ENCODE measurements at regions not wholly inside any gene's neighbourhood (a gene's known extent, or its start where the extent isn't known, plus 50 kb on each side); places are given as distances from the start of the nearest gene placed in this dataset.

DNA sequence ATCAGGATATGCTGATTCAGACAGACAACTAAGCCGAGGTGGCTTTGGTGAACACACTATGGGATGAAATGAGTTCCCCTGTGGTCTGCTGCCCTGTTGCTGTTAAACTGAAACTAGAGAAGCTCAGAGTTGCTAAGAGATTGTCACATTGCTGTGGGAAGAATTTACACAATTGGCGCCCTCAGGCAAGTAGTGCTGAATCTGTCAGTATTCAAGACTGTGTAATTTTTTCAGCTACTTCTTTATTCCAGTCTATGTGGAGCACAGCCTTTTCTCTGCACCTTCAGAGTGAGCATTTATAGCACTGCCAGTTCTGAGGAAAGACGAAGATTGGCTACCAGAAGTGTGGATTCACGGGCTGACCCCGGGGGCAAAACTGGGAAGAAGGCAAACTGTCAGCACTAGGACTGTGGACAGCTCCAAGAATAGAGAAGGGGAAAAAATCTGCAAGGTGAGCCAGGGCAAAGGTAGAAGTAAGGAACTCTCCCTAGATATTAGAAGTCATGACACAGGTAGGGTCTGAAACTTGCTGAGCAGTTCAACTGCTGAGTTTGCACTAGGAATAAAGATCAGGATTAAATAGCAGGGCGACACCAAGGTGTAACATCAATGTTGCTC is 218.8 kb upstream of the TMPO start:
- no peak for DNase-seq

DNA sequence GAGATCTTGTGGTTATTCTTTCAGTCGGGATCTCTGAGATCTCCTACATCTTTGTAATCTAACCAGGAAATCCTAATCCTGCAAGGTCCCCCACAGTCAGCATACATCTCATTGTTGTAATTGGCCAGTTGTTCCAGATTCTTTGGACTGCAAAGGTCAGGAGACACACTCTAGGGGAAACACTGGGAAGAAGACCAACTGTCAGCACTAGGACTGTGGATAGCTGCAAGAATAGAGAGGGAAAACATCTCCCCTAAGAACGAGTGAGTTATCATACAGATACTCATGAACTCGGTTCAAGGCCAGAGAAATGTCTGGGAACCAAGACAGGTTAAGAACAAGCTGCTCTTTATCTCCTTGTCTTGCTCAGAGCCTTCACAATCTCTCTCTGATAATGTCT is 217.9 kb upstream of the TMPO start:
- DNase-seq, result no peak

DNA sequence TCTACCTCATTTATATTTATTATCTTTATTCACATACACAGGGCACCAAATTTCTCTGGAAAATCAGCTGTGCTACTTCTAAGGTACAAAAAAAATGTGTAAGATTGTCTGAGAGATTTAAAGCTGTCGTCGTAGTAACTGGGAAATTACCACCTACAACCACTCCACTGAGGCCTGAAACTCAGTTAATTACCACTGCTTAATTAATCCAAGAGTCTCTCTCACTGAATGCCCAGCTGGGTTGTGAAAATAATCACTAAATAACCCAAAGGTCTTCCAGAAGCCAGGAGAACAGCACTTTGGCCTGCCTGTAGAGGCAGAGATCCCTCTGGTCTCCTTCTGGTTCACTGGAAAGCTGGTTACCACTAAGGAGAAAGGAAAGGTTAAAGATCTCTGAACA is 207.2 kb upstream of the TMPO start:
- no peak for DNase-seq

- DNase-seq, result no peak
Measured at GRCh38 chr12:98317939-98318899, 197.2 kb upstream of the TMPO start.

- DNase-seq, result no peak
Measured at GRCh38 chr12:98319716-98320425, 195.5 kb upstream of the TMPO start.

DNA sequence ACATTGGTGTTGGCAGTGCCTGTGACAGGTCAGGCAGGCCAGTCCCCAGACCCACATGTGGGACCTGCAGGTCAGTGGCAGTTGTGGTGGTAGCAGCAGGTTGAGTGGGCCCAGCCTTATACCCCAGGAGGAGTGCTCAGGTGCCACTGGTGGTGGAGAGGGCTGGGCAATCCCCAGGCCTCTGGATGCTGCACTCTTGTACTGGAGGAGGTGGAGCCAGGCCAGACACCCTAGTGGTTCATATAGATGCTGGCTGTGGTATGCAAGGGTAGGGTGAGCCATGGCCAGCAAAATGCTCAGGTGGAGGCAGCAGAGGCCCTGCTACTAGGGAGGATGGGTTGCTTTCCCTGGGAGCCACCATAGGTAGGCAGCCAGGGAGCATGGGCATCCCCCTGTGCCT is 190.4 kb upstream of the TMPO start:
- no peak for DNase-seq

GRCh38 chr12:98328467-98328866 is 186.9 kb upstream of the TMPO start:
- no peak for DNase-seq

DNA sequence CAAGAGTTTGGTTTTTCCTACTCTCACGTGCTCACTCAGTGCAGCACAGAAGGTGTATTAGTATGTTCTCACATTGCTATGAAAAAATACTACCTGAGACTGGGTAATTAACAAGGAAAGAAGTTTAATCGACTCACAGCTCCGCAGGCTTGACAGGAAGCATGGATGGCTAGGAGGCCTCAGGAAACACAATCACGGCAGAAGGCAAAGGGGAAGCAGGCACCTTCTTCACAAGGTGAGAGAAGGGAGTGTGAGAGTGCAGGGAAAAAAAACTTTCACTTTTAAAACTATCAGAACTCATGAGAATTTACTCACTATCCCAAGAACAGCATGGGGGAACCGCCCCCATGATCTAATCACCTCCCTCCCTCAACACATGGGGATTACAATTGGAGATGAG is 185.8 kb upstream of the TMPO start:
- DNase-seq, result no peak

DNA sequence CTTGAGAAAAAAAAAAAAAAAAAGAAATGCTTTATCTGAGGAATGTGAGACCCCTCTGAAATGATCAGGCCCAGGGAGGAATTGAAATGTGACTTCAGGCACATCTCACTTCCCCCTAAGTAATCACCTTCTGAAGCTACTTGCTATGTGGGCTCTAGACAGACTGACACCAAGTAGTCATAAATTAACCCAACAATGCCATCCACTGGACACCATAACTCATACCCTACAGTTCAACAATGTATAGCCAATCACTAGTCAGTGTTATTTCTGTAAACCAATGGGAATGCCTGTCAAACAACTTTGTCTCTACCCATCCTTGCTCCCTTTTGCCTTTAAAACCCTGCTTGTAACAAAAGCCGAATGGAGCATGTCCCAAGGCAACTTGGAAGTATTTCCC is 182.7 kb upstream of the TMPO start:
- DNase-seq, result no peak

DNA sequence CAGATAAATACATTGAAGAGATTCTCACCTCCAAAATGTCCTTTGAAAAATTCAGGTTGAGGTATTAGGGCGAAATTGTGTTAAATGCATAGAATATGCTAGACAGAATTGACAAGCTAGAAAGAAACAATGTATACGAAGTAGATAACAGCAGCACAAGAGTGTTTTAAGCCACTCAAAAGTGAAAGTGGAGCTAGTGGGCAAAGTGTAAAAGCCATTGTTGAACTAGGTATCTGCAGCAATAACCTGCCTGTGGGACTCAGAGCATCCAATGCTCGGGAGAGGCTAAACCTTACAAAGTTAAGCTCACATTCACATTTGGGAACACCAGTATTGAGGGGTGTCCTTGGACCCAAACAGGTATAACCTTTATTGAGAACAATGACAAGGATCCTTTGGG is 180.6 kb upstream of the TMPO start:
- no peak for DNase-seq

GRCh38 chr12:98341026-98341425 is 174.4 kb upstream of the TMPO start:
- DNase-seq, result no peak

DNA sequence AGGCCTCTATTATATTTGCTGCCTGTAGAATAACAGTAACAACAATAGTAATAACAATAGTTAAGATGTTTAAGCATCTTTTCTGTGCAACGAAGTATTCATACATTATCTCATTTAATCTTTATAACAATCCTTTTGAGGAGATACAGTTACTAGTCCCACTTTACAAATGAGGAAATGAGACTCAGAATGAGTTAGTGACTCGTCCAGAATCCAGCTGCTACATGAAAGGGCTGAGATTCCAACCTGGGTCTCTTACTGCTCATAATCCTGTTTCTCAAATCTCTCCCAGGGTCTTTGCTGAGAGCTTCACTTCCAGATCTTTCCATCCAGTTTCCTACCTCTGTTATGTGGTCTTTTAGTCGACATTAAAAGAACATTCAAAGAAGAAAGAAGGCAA is 173.7 kb upstream of the TMPO start:
- no peak for DNase-seq

DNA sequence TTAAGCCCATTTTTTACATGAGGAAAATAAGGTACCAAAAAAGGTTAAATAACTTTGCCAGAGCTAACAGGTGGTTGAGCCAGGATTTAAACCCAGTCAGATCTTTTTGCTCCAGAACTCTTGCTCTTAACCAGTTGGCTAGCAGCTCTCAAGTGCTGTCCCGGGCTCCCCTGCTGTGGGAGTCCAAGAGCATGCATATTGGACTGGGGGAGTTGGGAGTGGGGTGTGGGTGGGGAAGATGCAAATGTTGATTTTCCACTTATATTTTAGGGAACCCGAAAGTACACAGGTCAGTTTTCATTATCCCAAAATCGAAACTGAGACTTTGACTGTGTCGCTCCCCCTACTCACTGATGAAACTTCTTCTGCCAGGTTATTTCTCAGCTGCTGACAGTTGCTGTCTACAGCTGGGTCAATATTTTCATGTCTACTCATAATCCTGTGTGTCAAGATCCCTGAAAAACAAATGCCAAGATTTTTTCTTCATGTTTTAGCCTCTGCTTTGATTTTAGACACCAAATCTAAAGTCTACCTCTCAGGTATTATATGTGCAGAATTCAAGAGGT is 172.3 kb upstream of the TMPO start:
- no peak for DNase-seq

DNA sequence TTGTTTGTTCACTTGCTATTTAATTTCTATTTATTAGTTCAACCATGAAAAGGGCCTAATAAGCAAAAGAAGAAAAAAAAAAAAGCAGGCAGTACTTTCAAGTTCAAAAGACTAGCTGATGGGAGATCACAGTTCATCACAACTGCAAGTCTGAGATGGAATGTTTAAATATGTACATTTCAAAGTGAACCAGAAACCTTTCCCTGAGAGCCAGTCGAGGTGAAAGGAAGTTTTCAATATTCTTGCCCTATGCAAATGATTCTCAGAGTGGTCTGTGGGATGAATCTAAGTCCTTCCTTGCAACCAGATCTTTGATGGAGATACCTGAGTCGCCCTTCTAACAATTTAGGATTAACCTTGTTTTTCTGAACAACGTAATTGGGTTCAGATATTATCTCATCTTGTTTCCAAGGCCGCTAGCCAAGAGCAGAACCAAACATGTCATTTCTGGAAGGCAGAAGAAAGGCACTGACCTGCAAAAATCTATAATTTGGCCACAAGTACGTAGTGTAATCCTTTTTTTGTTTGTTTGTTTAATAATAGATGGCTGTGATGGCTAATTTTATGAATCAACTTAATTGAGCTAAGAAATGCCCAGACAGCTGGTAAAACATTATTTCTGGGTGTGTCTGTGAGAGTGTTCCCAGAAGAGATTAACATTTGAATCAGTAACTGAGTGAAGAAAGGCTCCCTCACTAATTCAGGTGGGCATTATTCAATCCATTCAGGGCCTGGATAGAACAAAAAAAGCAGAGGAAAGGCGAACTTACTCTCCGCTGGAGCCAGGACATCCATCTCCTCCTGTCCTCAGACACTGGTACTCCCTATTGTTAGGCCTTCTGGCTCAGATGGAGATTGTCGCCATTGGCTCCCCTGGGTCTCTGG is 171.1 kb upstream of the TMPO start:
- DNase-seq, result no peak

GRCh38 chr12:98345308-98345876 is 170.0 kb upstream of the TMPO start:
- no peak for DNase-seq

DNA sequence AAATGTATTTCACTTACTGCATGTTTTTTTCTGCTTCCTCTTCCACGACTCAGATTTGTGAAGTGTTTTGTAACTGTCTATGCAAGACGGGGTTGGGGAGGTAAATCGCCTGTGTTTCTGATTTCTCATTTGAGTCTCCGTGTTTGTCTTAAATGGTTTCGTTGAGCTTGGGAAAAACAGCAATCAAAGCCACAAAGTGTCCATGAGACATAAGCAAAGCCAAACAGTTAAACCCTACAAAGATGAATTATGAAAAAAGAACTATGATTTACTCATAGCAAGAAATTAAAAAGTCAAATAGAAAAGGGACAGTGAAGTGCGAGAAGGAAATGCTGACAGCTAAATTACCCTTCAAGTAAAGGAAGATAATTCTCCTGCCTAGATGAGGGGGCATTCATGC is 164.3 kb upstream of the TMPO start:
- DNase-seq, result no peak

- no peak for DNase-seq
Measured at GRCh38 chr12:98351784-98352183, 163.6 kb upstream of the TMPO start.

GRCh38 chr12:98352218-98352811 is 163.1 kb upstream of the TMPO start:
- peak in 1 of 2 experiments; percentile 7 for DNase-seq

GRCh38 chr12:98352835-98353234 is 162.6 kb upstream of the TMPO start:
- DNase-seq, result no peak

- DNase-seq, result no peak
Measured at GRCh38 chr12:98354520-98355035, 160.8 kb upstream of the TMPO start.

DNA sequence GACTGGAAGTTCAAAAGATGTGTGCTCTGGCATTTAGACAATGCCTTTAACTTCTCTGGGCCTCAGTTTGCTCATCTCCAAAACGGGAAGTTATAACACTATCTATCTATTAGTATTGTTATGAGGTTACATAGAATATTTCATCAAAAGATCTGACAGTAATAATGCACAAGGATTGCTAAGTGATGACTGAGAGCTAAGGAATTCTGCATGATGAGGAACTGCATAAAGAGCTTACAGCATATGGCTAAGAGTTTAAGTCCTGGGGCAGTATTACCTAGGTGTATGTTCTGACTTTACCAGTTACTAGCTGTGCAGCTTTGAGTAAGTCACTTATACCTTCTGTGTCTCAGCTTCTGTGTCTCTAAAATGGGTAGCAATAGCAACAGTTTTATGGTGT is 160.1 kb upstream of the TMPO start:
- no peak for DNase-seq
